GM19463 (cell line): ENCODE measurements at regions not wholly inside any gene's neighbourhood (a gene's known extent, or its start where the extent isn't known, plus 50 kb on each side); places are given as distances from the start of the nearest gene placed in this dataset.
"Not testable (repeated sequence)": the region's sequence is repeated elsewhere in the genome, so short reads cannot be mapped to it uniquely, and the experiment has no call there.

Experiments
- ATAC-seq: cut with Tn5 transposase; IDR thresholded peaks from one replicate; pipeline ENCODE4 v1.9.1; 2021; ENCODE audit warnings: mild to moderate bottlenecking, moderate library complexity; ENCODE audit not compliant: unreplicated experiment

- ATAC-seq, result no peak
Measured at GRCh38 chr6:16909658-16910360, 148.5 kb upstream of the ATXN1 start.

DNA sequence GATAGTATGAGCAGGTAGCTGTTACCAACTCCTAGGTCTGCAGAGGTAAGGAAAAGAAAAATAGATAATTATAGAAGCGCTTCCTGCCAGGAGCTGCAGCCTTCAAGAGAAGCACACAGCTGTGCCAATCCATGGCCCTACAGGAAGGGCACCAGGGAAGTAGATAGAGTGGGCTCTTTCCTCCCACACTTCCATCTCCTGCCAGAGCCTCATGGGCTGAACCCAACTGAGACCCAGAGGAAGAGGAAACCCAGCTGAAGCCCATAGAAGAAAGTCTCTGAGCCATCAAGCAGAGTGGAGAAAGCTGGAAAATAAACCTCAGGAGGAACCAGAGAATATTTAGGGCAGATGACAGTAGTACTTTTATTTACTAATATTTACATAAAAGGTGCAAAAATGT, 146.7 kb upstream of the ATXN1 start:
- ATAC-seq, result no peak

DNA sequence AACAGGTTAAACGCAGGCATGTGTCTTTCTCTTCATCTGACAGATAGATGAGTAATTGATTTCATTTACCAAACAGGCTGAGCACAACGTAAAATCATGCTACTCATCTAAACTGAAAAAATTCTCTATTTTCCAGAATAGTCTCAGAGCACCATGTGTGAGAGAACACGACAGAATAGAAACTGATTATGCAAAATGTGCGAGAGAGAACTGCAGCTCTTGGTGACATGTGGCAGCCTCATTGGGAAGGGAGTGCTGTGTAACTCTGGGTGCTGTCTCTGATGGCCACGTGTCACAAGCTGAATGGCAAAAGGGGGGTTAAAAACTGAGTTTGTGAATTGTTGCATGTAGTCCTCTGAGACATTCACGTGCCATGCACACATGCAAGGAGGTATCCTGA, 143.7 kb upstream of the ATXN1 start:
- ATAC-seq, result no peak

DNA sequence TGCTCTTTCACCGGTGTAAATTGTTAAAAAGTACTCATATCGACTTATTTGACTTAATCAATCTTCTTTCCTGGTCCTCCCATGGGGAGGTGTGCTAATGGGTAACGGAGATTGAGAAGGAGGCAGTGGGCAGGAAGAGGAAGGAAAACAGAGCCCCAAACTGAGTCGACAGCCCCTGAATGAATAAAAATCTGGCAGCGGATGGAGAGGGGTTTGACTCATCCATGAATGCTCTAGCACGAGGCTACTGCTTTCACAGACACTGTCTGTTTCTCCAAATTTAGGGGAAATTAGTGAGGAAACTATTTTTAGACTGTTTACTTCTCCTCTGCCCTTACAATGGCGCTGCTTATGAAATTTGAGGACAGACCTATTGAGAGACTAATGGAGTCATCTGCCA, 142.2 kb upstream of the ATXN1 start:
- ATAC-seq, result no peak

- ATAC-seq, result no peak
Measured at GRCh38 chr6:16902502-16902901, 141.2 kb upstream of the ATXN1 start.

GRCh38 chr6:16901782-16902181, 140.5 kb upstream of the ATXN1 start:
- ATAC-seq, result no peak

DNA sequence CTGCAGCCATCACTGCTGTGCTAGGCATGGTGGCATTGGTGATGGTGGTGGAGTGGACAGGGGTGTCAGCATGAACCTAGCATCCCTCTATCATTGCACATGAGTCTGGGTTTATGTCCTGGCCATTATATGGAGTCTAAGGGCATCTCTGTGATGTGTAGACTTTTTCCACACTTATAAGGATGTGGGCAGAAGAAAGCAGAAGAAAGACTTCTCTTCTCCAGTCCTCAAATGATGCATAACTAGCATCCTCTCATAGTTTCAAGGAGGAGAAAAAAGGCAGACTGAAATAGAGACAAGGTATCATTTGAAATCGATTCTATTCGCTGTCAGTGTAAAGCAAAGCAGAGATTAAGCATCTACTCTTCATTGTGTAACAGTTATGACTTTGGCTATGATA, 140.0 kb upstream of the ATXN1 start:
- ATAC-seq, result no peak

DNA sequence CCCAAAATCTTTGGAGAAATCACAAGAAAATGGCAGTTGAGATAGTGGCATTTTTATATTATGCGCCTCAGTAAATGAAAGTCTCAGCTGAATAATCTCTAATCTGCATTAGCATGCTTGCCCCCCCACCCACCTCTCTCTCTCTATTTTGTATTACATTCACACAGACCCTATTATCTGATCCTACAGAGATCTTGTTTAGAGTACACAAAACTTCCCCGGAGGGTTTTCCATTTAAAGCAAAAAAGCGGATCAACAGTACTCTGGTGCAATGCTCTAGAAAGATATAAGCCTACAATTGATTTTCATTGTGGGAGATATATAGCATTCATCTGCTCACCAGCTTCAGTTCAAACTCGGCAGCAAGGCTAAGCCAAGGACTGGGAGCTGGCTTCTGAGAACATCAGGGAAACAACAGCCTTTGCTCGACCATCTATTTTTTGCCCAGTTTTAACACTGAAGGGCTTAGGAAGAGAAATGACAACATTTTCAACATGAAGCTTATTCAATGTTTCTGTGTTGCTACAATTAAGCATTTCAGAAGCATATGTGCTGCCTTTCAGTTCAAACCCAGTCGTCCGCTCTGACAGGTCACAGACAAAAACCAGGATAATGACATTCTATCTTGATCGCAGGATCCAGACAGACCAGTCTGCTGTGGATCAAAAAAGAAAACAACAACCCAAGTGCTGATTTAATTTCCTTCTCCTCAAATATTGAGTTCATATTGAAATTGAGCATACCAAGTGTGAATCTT, 137.6 kb upstream of the ATXN1 start:
- no peak for ATAC-seq

- no peak for ATAC-seq
Measured at GRCh38 chr6:16897669-16898068, 136.4 kb upstream of the ATXN1 start.

DNA sequence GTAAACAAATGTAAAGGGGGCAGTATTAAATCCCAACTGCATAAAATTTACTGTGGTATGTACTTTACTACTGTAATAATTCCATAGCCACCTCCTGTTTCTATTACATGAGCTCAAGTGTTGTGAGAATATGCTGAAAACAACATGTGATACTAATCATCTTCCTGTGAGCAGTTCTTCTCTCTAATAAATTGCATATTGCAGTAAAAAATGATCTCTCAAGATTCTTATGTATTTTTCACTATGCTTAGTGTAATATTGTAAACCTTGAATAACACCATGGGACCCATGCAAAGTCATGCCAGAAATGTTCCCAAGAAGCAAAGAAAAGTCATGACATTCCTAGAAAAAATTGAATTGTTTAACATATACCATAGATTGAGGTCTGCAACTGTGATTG, 133.0 kb upstream of the ATXN1 start:
- no peak for ATAC-seq

GRCh38 chr6:16891110-16891509, 129.8 kb upstream of the ATXN1 start:
- ATAC-seq, result not testable (repeated sequence)

- ATAC-seq, result no peak
Measured at GRCh38 chr6:16885411-16886160, 124.3 kb upstream of the ATXN1 start.

- ATAC-seq, result no peak
Measured at GRCh38 chr6:16884526-16884925, 123.3 kb upstream of the ATXN1 start.

GRCh38 chr6:16883414-16883813, 122.2 kb upstream of the ATXN1 start:
- no peak for ATAC-seq

GRCh38 chr6:16882230-16882629, 121.0 kb upstream of the ATXN1 start:
- no peak for ATAC-seq

DNA sequence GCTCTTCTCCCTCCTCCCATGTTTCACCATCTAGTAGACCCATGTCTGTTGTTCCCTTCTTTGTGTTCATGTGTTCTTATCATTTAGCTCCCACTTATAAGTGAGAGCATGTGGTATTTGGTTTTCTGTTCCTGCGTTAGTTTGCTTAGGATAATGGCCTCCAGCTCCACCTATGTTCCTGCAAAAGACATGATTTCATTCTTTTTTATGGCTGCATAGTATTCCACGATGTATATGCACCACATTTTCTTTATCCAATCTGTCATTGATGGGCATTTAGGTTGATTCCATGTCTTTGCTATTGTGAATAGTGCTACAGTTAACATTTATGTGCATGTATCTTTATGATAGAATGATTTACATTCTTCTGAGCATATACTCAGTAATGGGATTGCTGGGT, 115.6 kb upstream of the ATXN1 start:
- ATAC-seq, result not testable (repeated sequence)

DNA sequence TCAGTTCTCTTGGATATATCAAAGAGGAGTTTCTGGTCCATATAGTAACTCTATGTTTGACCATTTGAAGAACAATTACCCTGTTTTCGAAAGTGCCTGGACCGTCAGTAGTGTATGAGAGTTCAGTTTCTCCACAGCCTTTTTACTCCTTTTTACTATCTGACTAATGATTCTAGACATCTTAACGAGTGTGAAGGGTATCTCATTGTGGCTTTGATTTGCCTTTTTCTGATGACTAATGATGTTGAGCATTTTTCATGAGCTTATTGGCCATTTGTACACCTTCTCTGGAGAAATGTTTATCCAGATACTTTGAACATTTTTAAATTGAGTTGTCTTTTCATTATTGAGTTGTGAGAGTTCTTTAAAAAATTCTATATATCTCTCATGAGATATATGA, 114.9 kb upstream of the ATXN1 start:
- no peak for ATAC-seq

GRCh38 chr6:16873698-16874097, 112.4 kb upstream of the ATXN1 start:
- no peak for ATAC-seq

- ATAC-seq, result no peak
Measured at GRCh38 chr6:16872543-16873235, 111.4 kb upstream of the ATXN1 start.

DNA sequence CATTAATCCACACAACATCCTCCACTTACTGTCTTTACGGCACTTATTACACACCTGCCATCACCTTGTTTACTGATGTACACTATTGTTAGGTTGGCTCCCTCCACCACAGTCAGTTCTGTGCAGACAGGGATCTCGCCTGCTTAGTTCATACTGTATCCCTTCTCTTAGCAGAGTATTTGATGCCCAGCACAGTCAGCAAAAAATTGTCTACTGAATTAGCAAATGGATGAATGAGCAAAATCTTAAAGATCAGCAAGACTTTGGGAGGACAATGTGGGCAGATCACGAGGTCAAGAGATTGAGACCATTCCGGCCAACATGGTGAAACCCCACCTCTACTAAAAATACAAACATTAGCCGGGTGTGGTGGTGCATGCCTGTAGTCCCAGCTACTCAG, 109.8 kb upstream of the ATXN1 start:
- no peak for ATAC-seq

GRCh38 chr6:16868968-16869367, 107.7 kb upstream of the ATXN1 start:
- ATAC-seq, result no peak
